ENCODE measurements at regions not wholly inside any gene's neighbourhood (a gene's known extent, or its start where the extent isn't known, plus 50 kb on each side); places are given as distances from the start of the nearest gene placed in this dataset.

GRCh38 chr12:91616416-91616815 lies 433.8 kb upstream of the DCN start:
- in situ Hi-C loops (cut with MboI; ENCODE audit: low sequenced_read_pairs, unreplicated experiment) = no loop called here
- no peak for DNase-seq (ENCODE audit: low spot score)
- TF ChIP-seq CTCF (IDR thresholded peaks at IDR 0.05; ENCODE audit: borderline replicate concordance, control extremely low read depth, extremely low read depth, insufficient read depth, missing control alignments) = no peak

GRCh38 chr12:91613223-91613779 lies 430.7 kb upstream of the DCN start:
- TF ChIP-seq CTCF (IDR thresholded peaks at IDR 0.05; ENCODE audit: borderline replicate concordance, control extremely low read depth, extremely low read depth, insufficient read depth, missing control alignments) = no peak
- in situ Hi-C loops (cut with MboI; ENCODE audit: low sequenced_read_pairs, unreplicated experiment) = no loop called here
- no peak for DNase-seq (ENCODE audit: low spot score)

GRCh38 chr12:91610561-91610960 lies 427.9 kb upstream of the DCN start:
- in situ Hi-C loops (cut with MboI; ENCODE audit: low sequenced_read_pairs, unreplicated experiment) = no loop called here
- no peak for DNase-seq (ENCODE audit: low spot score)
- no peak for TF ChIP-seq CTCF (IDR thresholded peaks at IDR 0.05; ENCODE audit: borderline replicate concordance, control extremely low read depth, extremely low read depth, insufficient read depth, missing control alignments)

GRCh38 chr12:91609283-91609682 lies 426.7 kb upstream of the DCN start:
- no peak for DNase-seq (ENCODE audit: low spot score)
- in situ Hi-C loops (cut with MboI; ENCODE audit: low sequenced_read_pairs, unreplicated experiment) = no loop called here
- TF ChIP-seq CTCF (IDR thresholded peaks at IDR 0.05; ENCODE audit: borderline replicate concordance, control extremely low read depth, extremely low read depth, insufficient read depth, missing control alignments) = no peak

- no peak for DNase-seq (ENCODE audit: low spot score)
- in situ Hi-C loops (cut with MboI; ENCODE audit: low sequenced_read_pairs, unreplicated experiment) = no loop called here
- no peak for TF ChIP-seq CTCF (IDR thresholded peaks at IDR 0.05; ENCODE audit: borderline replicate concordance, control extremely low read depth, extremely low read depth, insufficient read depth, missing control alignments)
Observed at GRCh38 chr12:91608542-91608941, 425.9 kb upstream of the DCN start.

- in situ Hi-C loops (cut with MboI; ENCODE audit: low sequenced_read_pairs, unreplicated experiment) = no loop called here
- DNase-seq (ENCODE audit: low spot score) = no peak
- no peak for TF ChIP-seq CTCF (IDR thresholded peaks at IDR 0.05; ENCODE audit: borderline replicate concordance, control extremely low read depth, extremely low read depth, insufficient read depth, missing control alignments)
Observed at GRCh38 chr12:91606662-91607377, 424.2 kb upstream of the DCN start.

Data from GM13976 (cell line).